DOHH2 (cell line): ENCODE measurements at regions not wholly inside any gene's neighbourhood (a gene's known extent, or its start where the extent isn't known, plus 50 kb on each side); places are given as distances from the start of the nearest gene placed in this dataset.

ENCODE experiments used
- CTCF ChIP-seq: fragments of 200-600 bp; sonication (generic); IDR thresholded peaks from one replicate; pipeline ENCODE4 v1.5.1; 2014; ENCODE audit warnings: antibody characterized with exemption, mild to moderate bottlenecking, low read depth, low read length; ENCODE audit not compliant: poor library complexity, severe bottlenecking
- EZH2phosphoT487 ChIP-seq: fragments of 200-600 bp; sonication (generic); IDR thresholded peaks from 2 replicates; pipeline ENCODE4 v1.6.1; 2017; ENCODE audit warnings: borderline replicate concordance, mild to moderate bottlenecking, antibody characterized with exemption, low read length, moderate library complexity, mixed read lengths

GRCh38 chr17:17410357-17410756 lies 66.4 kb upstream of the MED9 start:
- TF ChIP-seq CTCF (no peak), EZH2phosphoT487 (no peak)
